Glomerular visceral epithelial cell (primary cell): ENCODE measurements at regions not wholly inside any gene's neighbourhood (a gene's known extent, or its start where the extent isn't known, plus 50 kb on each side); places are given as distances from the start of the nearest gene placed in this dataset.
"Not testable (repeated sequence)": the region's sequence is repeated elsewhere in the genome, so short reads cannot be mapped to it uniquely, and the experiment has no call there.

Experiments
- DNase-seq: peaks from one replicate; pipeline ENCODE4 v3.0.0-alpha.2; 2016; ENCODE audit errors: extremely low spot score

GRCh38 chr5:84961193-84961592 lies 576.5 kb upstream of the EDIL3 start:
- DNase-seq: no peak

DNA sequence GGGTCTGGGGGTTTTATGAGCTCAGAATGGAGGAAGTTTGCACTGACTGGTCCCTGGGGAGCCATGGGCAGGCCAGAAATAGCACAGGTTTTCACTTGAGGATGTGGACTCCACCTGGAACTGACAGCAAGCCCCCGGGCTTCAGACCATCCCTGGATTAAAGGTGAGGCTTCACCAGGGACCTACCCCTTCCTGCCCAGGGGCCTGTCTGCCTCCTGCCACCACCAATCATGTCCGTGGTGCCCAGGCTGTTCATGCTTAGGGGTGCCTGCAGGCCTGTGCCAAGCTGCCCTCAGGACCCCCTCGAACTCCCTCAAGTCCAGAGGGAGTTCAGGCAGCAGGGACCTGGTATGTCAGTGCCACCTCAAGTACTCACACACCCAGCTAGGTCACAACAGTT lies 577.2 kb upstream of the EDIL3 start:
- no peak for DNase-seq

- no peak for DNase-seq
These were observed 598.4 kb upstream of the EDIL3 start for GRCh38 chr5:84983093-84983492.

GRCh38 chr5:84985148-84985547 lies 600.5 kb upstream of the EDIL3 start:
- no peak for DNase-seq

DNA sequence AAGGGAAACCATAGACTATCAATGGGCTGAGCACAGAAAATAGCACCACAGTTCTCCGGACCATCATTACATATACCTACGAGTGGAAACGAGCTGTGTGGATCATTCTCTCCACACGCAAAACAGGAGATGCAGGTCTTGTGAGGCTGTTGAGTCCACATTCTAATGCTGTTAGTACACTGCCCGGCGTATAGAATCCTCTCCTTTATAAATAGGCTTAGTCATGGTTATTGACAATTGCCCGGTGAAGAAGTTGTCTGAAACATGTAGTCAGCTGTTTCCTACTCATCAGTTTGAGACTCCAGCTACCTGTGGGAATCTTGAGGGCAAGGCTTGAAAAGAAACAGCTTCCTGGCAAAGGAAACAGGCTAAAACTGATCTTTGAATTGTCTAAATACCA lies 602.0 kb upstream of the EDIL3 start:
- no peak for DNase-seq

DNA sequence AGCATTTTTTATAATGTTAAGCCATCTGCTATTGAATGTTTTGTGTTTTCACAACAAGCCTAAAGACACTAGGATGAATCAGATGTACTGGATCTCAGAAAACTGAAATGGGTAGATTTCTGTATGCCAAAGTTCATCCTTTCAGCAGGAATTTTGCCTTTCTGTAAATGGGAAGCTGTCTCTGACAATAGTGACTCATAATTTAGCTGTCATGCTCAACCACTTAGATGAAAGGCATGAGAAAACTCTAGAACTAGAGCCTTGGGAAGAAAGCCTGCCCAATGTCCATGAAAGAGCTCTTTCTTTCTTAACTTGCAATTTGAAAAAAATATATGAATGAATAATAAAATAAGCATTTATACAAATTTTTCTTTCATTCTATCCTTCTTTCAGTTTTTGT lies 616.0 kb upstream of the EDIL3 start:
- peak; percentile 5 for DNase-seq

DNA sequence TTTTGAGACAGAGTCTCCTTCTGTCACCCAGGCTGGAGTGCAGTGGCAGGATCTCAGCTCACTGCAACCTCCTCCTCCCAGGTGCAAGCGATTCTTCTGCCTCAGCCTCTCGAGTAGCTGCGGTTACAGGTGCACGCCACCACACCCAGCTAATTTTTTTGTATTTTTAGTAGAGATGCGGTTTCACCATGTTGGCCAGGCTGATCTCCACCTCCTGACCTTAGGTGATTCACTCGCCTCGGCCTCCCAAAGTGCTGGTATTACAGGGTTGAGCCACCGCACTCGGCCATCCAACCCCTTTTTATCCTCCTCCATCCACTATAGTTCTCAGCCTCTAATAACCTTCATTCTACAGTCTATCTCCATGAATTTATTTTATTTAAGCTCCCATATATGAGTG lies 617.3 kb upstream of the EDIL3 start:
- DNase-seq: not testable (repeated sequence)

DNA sequence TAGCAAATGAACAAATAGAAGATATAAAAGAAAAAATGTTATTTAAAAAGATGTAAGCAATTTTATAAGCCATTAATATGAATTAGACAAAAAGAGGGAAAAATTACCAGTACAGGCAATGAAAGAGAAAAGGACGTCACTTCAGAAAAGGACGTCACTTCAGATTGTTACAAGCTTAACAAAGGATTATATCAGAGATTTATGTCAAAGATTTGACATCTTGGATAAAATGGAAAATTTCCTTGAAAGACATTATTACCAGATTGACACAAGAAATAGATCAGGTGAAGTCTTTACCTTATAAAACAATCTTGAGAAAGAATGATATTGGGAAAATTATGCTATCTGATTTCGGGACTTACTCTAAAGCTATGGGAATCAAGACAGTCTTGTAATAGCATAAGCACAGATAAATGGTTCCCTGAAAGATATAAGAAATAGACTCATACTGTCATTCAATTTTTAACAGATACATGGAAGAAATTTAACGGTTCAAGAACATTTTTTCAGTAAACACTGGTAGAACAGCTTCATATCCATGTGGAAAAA lies 625.4 kb upstream of the EDIL3 start:
- no peak for DNase-seq

GRCh38 chr5:85017261-85017660 lies 632.6 kb upstream of the EDIL3 start:
- no peak for DNase-seq

DNA sequence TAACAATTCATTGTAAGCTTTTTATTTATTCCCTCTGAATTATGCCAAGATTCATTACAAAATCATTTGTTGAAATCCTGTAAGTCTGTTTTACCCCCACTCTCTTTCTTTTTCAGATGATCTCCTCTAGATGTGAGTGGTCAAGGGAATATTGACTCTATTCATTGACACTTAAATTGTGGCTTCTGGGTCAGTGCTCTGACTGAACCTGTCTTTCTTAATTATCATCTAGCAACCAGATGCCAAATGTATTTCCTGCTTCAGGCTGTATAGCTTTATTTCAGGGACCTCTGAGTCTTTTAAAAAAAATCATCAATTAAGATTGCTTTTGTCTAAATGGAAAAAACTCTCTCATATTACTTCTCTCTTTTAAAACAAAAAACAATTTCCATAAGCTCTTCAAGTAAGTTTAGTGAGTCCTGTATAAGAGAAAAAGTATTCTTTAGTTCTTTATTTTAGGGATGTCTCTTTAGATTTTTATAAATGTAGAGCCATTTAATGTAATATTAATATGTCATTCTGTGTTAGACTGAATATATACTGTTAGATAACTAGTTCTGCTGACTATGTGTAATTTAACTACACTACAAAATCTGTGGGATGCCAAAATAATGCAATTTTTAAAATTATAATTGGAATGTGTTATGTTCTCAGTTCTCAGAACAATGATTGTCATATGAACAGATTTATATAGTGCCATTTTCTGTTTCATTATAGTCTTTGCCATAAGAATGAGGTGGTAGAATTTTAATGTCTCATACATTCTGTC lies 645.8 kb upstream of the EDIL3 start:
- DNase-seq: no peak

- peak; percentile 48 for DNase-seq
These were observed 664.3 kb upstream of the EDIL3 start for GRCh38 chr5:85049020-85049419.

DNA sequence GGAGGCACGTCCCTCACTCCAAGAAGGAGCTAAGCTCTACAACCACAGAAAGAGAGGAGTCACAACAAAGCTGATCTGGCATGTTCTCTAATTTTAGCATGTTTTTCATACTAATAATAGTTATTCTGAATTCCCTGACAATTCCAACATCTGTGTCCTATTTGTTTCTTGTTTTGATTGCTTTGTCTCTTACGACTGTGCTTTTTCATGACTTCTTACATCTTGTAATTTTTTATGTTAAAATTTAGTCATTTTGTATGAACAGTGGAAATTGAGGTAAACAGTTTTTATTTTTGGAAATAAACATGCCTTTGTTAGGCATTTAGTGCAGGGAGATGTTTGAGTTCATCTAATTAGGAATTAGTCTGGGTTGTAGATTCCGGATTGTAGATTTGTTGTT lies 668.1 kb upstream of the EDIL3 start:
- DNase-seq: no peak

GRCh38 chr5:85069659-85070640 lies 685.3 kb upstream of the EDIL3 start:
- DNase-seq: no peak

GRCh38 chr5:85077581-85077980 lies 692.9 kb upstream of the EDIL3 start:
- no peak for DNase-seq

GRCh38 chr5:85096421-85096820 lies 711.7 kb upstream of the EDIL3 start:
- DNase-seq: peak; percentile 22

DNA sequence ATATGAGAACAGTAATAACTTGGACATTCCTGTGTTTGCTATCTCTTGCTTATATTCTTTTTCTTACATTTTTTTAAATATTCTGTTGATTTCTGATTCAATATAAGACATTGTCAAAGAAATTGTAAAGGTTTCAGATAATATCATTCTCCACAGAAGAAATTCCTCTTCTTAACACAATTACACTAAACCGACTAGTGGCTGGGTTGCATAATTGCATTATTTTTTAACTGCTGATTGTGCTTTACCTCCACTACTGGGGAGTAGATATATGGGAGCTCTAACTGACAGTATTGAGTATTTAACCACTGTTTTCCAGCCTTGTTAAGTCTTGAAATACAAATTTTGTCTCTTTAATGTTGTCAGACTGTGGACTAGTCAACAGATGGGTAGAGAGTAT lies 723.8 kb upstream of the EDIL3 start:
- DNase-seq: no peak

- DNase-seq: no peak
These were observed 724.9 kb upstream of the EDIL3 start for GRCh38 chr5:85109616-85110015.

DNA sequence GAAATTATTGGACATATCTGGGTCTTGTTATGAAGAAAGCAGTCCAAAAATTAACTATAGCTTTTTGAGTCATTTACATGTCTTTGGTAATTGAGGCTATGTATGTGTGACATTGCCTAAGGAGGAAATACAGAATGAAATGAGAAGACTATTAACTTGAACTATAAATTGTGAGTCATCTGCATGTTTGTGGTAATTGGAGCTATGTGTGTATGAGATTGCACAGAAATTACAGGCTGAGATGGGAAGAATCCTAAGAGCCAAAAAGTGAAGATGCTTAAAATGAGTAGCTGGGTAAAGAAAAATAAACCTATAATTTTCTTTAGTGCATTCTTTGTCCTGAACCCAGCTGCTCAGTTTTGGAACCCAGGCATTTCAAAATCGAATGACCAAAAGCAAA lies 747.6 kb upstream of the EDIL3 start:
- DNase-seq: peak; percentile 24

GRCh38 chr5:85140471-85140870 lies 755.8 kb upstream of the EDIL3 start:
- DNase-seq: no peak

DNA sequence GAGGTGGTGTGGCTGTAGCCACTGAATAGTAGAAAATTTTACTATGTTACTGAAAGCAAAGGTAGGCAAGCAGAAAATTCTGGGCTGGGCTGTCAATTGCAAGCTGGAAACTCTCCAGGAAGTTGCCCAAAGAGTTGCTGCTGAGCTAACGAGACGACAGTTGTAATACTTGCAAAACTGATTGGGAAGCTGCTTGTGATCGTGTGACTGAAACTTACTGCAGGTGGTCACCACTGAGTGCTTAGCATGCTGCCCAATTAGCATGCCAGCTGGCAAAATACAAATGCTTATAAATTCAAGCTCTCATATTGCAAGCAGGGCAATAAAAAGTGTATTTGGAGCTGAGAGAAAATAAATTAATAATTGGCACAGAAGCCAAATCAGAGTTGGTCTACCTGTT lies 758.5 kb upstream of the EDIL3 start:
- DNase-seq: no peak

- no peak for DNase-seq
These were observed 764.0 kb upstream of the EDIL3 start for GRCh38 chr5:85148701-85149100.

GRCh38 chr5:85159395-85159794 lies 774.7 kb upstream of the EDIL3 start:
- DNase-seq: no peak

DNA sequence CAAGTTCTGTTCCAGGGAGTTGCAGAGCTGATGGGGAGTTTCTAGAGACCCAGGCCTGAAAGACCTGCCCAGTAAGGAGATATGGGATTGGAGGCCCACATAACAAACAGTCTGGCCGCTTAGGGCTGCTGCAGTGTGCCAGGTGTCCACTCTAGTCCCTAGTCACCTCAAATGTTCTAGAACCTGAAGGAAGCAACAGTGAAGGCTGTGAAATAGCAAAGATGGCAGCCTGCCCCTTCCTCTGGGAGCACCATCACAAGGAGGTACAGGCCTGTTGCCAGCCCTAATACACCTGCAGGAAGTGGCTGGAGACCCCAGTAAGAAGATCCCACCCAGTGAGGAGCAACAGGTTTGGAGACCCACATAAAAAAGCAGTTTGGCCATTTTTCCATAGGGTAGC lies 783.8 kb upstream of the EDIL3 start:
- no peak for DNase-seq
